Left renal pelvis (tissue), 4 donors: ENCODE measurements at regions not wholly inside any gene's neighbourhood (a gene's known extent, or its start where the extent isn't known, plus 50 kb on each side); places are given as distances from the start of the nearest gene placed in this dataset.
"Not testable (repeated sequence)": the region's sequence is repeated elsewhere in the genome, so short reads cannot be mapped to it uniquely, and the experiment has no call there.

Experiments
- DNase-seq, 4 donors: peaks; one replicate each; pipeline ENCODE4 v3.0.0-alpha.2; 2013; ENCODE audit warnings: low read depth in 4 of 4, low spot score in 3 of 4

- not testable (repeated sequence) for DNase-seq
Observed at GRCh38 chr14:51467392-51467791, 184.3 kb upstream of the FRMD6 start.

GRCh38 chr14:51468523-51468922 is 183.2 kb upstream of the FRMD6 start:
- no peak for DNase-seq

DNA sequence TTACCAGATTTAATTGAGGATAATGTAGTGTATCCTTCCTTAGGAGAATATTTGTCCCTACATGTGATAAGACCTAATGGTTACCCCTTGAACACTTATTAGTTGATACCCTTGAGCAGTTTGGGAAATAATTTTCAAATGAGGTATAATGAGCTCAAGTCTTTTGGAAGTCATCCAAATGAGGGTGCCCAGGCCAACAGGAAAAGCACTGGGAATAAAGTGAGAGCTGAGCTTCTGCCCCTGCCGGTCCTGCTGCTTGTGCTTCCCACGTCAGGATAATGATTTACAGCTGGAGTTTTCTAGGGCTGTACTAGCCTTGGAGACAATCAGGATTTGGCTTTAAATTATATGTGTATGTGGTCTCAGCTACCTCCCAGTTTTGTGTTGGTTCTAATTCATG is 178.8 kb upstream of the FRMD6 start:
- DNase-seq: no peak

- no peak for DNase-seq
Observed at GRCh38 chr14:51473351-51473750, 178.4 kb upstream of the FRMD6 start.

- no peak for DNase-seq
Observed at GRCh38 chr14:51473808-51474565, 177.7 kb upstream of the FRMD6 start.

- no peak for DNase-seq
Observed at GRCh38 chr14:51474854-51475253, 176.9 kb upstream of the FRMD6 start.

DNA sequence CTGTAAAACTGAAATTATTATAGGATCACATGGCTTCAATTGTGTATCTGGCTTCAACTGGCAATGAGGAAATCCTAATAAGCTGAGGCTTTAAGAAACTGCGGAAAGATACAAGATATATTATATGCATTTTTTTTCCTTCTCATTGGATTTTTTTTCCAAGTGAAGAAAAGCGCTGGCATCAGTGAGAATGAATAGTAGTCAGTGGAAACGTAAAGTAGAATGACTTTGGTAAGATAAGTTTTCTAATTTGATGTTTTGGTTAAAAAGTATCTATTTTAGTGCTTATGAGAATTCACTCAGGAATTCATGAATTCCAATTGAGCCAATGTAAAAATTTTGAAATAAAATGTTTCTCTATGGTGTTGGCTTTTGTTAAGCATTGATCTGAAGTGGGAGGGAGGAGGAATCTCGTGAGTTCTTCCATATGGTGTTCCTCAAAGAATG is 173.5 kb upstream of the FRMD6 start:
- no peak for DNase-seq

DNA sequence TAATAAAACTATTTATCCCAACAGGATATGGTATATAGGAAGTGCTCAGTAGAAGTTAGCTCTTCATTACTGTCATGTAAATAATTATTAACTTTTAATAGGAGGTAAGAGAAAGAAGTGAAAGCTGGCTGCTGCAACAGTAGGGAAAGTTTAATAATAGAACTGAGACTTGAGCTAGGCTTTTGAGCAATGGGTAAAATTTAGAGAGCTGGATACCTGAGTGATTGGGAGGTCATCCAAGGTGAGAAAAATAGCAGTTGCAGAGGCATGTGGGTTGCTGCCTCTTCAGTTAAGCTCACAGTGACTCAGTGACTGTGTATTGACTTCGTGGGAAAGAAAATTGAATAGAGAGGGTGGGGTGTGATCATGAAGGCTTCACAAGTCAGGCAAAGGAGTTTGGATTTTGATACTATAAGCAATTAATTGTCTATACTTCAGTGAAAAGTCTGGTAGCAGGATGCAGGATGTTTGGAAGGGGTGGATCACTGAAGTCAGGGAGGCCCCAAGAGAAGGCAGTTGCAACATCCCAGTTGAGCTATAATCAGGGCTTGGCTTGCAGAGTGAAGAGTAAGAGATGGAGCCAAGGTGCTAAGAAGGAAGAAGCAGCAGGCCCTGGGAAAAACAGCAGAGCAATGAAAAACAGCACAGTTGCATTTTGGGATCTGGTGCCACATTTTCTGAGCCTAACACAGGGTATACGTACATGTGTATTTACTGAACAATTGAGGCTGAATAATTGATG is 172.0 kb upstream of the FRMD6 start:
- DNase-seq: no peak

DNA sequence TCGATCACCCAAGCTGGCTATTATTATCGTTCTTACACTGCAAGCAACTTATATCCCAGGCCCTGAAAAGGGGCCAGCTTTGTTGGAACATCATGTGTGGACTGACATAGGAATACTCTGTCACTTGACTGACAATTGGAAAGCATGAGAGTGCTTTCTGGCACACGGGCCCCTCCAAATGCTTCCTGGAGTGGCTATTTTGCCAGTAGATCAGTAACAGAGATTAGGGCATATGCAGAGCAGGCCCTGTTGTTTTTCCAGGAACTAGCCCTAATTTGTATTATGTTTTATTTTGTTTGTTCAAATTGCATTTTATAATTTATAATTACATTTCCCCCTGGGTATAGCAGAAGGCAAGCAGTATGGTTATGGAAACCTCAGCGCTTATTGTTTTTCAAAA is 170.1 kb upstream of the FRMD6 start:
- no peak for DNase-seq

DNA sequence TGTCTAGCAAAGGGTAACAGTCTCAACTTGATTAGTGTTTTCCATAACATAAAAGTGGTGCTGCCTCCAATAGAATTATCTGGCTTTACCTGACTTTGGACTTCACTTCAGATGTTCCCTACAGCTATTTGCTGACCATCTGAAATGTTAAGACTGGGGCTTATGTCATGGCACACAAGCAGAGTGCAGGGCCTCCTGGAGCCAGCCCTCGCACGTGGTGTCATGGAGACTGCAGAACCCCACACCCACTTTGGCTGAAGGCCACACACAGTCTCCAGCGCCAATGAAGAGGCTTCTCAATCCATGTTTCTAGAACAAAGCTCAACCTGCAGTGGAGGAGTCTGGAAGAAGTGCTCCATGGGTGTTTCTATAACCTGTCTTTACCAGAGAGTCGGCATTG is 169.6 kb upstream of the FRMD6 start:
- DNase-seq: no peak

DNA sequence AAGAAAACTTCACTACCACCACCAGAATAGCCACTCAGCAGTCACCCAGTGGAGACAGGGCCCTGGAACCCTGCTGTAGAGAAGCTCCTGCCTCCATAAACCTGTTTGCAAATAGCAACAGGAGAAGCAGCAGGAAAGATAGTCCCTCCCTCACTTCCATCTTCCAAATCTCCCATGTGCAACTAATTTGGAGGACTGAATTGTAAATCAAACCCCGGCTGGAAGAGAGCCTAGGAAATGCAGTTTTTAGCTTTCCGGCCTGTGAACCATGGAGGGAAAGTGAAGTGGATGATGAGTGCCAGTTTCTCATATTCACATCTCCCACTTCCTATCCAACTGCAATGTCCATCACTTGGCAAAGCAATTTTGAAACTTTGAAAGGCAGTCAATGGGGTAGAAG is 167.2 kb upstream of the FRMD6 start:
- no peak for DNase-seq

DNA sequence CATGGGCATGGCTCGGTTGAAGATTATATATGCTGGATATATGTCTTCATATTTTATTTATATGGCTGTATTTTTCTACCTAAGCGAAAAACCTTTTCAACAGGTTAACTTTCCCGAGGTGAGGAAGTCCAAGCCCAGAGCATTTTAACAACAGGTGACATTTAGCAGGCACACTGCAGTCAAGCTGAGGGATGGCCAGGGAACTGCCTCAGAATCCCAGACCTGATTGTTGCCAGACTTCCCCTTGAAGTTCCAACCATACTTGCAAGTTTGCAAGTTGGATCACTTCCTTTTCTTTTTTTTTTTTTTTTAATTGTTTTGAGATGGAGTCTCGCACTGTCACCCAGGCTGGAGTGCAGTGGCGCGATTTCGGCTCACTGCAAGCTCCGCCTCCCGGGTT is 166.0 kb upstream of the FRMD6 start:
- no peak for DNase-seq

GRCh38 chr14:51487848-51488247 is 163.9 kb upstream of the FRMD6 start:
- DNase-seq: no peak

DNA sequence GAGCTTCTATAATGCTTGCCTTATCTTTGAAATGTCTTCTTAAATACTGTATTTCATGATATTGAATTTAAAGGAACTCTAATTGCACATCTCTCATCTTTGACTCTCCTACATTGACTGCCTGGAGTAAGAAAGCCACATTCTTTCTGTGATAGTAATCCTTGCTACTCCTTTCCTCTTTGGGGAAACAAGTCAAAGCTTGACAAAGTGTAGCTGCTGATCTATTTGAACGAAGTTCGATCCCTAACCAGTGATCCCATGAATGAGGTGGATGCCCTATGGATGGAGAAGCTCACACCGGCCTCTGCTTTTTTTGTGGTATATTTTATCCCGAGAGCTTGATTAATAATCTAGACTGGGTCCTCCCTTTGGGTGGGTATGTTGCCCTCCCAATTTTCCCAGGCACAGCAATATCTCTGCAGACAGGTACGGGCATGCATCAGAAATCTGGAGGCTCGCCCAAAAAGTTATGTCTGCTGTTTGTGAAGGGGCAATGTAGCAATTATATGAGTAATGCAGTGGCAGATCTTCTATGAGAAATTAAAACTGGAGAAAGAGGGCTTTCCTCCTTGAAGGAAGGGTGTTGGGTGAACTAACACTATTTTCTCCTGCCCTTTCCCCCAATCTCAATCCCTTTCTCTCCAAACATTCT is 163.0 kb upstream of the FRMD6 start:
- no peak for DNase-seq

- DNase-seq: no peak
Observed at GRCh38 chr14:51490205-51490604, 161.5 kb upstream of the FRMD6 start.

DNA sequence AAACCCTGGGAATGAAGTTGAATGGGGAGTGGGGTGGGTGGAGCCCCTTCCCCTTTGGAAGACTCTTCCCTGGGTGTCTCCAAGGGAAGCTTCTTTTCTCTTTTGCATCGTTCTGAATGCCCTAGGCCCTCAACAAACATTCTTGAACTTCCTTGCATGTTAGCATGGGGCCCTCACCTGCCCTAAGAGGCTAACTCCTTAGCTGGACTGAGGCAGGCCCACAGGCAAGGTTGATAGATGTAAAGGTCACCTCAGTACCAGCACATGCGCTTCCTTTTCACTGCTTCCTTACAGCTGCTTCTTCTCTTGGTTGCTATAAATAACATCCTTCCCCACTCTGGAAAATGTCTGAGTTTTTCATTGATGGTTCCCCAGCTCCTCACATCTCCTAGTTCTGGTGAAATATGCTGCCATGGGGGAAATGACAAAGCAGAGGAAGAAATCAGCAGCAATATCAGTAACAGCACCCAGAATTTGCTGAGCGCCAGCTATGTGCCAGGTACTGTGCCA is 160.6 kb upstream of the FRMD6 start:
- no peak for DNase-seq

- no peak for DNase-seq
Observed at GRCh38 chr14:51491776-51492175, 159.9 kb upstream of the FRMD6 start.

DNA sequence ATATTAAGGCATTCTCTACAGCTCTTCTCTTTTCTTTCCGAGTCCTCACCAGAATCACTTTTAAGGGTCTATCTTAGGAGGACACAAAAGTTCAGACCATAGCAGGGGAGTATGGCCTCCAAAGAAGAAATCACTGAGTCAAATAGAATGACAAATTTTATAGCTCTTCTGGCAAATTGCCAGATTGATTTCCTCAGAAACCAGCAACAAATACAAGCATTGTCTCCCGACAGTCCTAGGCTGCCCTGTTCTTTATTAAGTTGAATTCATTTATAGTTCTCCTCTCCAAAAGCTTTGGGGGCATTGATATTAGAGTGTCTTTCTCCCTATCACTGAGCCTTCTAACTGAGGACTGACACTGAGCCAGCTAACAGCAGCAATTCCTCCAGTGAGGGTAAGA is 156.4 kb upstream of the FRMD6 start:
- no peak for DNase-seq

- no peak for DNase-seq
Observed at GRCh38 chr14:51498411-51499227, 153.1 kb upstream of the FRMD6 start.

- DNase-seq: no peak
Observed at GRCh38 chr14:51500776-51501175, 150.9 kb upstream of the FRMD6 start.

- no peak for DNase-seq
Observed at GRCh38 chr14:51501746-51502145, 150.0 kb upstream of the FRMD6 start.
